ENCODE measurements at regions not wholly inside any gene's neighbourhood (a gene's known extent, or its start where the extent isn't known, plus 50 kb on each side); places are given as distances from the start of the nearest gene placed in this dataset.

- no peak for DNase-seq (ENCODE audit: low read depth in 2 of 2)
Measured at GRCh38 chr2:173419506-173419905, 64.8 kb downstream of the CDCA7 start.

DNA sequence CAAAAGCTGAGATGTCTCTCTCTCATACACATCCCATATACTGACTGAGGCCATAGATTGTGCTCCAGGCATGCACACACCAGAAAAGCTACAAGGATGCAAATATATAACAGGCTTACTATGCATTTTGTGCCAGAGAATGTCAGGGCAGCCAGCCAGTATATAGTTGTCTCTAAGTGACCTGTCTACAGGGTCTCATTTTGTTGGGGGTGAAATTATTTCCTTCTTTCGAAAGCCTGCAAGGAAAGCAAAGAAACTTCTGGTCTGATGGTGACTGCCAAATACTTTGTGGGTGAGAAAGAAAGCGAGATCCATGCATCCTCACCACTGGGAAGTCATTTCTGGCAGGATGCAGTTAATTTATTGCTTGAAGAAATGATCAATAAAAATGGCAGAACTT is 70.2 kb downstream of the CDCA7 start:
- no peak for DNase-seq (ENCODE audit: low read depth in 2 of 2)

GRCh38 chr2:173427887-173428668 is 73.4 kb downstream of the CDCA7 start:
- no peak for DNase-seq (ENCODE audit: low read depth in 2 of 2)

- DNase-seq (ENCODE audit: low read depth in 2 of 2), result no peak
Measured at GRCh38 chr2:173431191-173431590, 76.5 kb downstream of the CDCA7 start.

- no peak for DNase-seq (ENCODE audit: low read depth in 2 of 2)
Measured at GRCh38 chr2:173432049-173432754, 77.5 kb downstream of the CDCA7 start.

GRCh38 chr2:173434762-173435569 is 80.3 kb downstream of the CDCA7 start:
- DNase-seq (ENCODE audit: low read depth in 2 of 2), result no peak

DNA sequence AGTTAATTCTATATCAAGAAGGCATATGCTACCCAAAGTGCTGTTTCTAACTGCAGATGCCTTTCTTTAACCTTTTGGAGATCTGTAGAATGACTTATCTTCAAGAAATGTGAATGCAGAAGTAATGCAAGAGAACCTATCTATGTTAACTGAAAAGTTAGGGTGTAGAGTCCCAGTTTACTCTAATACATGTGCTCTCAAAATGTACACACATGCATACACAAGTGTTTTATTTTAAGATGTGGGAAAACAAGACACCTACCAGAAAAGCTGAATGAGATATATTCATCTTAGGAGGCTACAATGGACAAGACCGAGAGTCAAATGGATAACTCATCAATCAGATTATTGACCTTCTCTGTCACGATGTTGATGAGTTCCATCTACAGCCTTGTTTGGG is 80.9 kb downstream of the CDCA7 start:
- no peak for DNase-seq (ENCODE audit: low read depth in 2 of 2)

- no peak for DNase-seq (ENCODE audit: low read depth in 2 of 2)
Measured at GRCh38 chr2:173436088-173436487, 81.4 kb downstream of the CDCA7 start.

- no peak for DNase-seq (ENCODE audit: low read depth in 2 of 2)
Measured at GRCh38 chr2:173441222-173441621, 86.5 kb downstream of the CDCA7 start.

DNA sequence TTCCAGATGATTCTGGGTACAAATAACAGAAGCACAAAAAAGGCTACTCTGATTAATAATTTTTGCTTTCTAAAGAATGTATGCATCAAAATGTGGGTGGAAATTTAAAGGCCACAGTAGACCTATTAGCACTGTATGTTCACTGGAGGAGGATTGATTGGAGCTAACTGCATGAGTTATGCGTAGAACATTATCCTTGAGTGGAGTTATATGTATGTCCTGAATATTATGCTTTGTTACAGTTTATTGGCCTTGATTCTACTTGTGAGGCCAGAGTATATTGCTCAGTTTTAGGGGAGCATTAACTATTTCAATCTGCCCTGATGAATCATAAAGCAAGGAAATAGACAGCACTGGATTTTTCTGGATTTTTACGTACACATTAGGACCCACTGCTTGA is 87.9 kb downstream of the CDCA7 start:
- no peak for DNase-seq (ENCODE audit: low read depth in 2 of 2)

- no peak for DNase-seq (ENCODE audit: low read depth in 2 of 2)
Measured at GRCh38 chr2:173446722-173447121, 92.0 kb downstream of the CDCA7 start.

DNA sequence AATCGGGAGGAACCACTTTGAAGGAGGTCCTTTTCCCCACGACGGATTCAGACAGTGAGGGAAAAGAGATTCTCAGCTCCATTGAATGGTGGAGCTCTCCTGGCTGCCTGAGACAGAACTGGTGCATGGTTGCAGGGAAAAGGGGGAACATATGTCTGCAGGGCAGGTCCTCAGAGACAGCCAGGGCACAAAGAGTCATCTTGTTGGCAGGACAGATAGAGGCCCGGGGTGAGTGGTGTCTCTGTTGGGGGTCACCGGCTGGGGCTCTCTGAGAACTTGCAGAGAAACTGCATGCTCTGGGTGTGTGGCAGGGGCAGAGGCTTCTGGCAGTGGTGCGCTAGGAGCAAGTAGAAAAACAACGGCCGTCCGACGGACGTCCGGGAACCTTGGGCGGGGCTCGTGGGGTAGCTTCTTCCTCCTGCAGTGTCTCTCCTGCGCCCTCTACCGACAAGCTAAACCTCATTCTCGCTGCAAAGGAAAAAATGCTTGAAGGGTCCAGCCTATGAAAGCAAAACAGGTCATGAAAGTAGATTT is 94.3 kb downstream of the CDCA7 start:
- DNase-seq (ENCODE audit: low read depth in 2 of 2), result peak in 1 of 2 donors; percentile 6

- no peak for DNase-seq (ENCODE audit: low read depth in 2 of 2)
Measured at GRCh38 chr2:173451118-173451517, 96.4 kb downstream of the CDCA7 start.

DNA sequence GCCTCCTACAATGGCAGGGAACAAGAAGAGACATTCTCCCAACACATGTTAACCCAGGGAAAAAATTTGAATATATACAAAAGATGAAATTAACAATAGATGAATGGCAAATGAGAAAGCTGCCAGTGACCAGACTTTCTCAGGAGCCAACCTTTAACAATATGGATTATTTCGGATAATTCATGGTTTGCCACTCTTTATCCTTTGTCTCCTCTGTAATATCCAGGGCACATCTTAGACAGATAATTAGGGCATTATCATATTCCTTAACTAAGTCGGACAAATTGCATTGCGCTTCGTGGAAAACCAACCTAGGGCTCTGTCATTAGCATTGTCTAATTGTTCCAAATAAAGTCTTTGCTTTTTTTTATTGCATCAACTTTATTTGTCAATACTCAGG is 97.3 kb downstream of the CDCA7 start:
- DNase-seq (ENCODE audit: low read depth in 2 of 2), result no peak

GRCh38 chr2:173452416-173452815 is 97.7 kb downstream of the CDCA7 start:
- DNase-seq (ENCODE audit: low read depth in 2 of 2), result no peak

- DNase-seq (ENCODE audit: low read depth in 2 of 2), result no peak
Measured at GRCh38 chr2:173456960-173457359, 102.3 kb downstream of the CDCA7 start.

DNA sequence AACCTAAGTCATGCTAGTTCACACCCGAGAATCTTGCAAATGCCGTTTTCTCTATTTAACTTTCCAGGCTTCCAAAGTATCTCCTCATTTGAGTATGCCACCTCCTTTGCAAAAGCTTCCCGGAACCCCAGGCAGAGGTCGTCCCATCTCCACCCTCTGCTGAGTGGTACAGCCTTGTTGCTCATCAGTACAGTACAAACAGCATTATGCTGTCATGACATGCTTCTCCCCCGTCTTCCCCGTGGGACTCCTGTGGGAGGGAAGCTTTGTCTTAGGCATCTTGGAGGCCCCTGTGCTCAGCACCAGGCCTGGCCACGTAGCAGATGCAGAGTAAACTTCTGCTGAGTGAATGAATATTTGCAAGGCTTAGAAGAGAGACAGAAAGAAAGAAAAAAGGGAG is 102.7 kb downstream of the CDCA7 start:
- DNase-seq (ENCODE audit: low read depth in 2 of 2), result no peak

GRCh38 chr2:173458991-173459780 is 104.5 kb downstream of the CDCA7 start:
- no peak for DNase-seq (ENCODE audit: low read depth in 2 of 2)

GRCh38 chr2:173462892-173463840 is 108.5 kb downstream of the CDCA7 start:
- no peak for DNase-seq (ENCODE audit: low read depth in 2 of 2)

- no peak for DNase-seq (ENCODE audit: low read depth in 2 of 2)
Measured at GRCh38 chr2:173463846-173464245, 109.2 kb downstream of the CDCA7 start.

All from stimulated activated CD4-positive, alpha-beta T cell treated with anti-CD3 and anti-CD28 coated beads, Interleukin-1b, Interleukin-23, amount 100 ng/mL, for 1 hour (primary cell).